KBM-7 (cell line): ENCODE measurements at regions not wholly inside any gene's neighbourhood (a gene's known extent, or its start where the extent isn't known, plus 50 kb on each side); places are given as distances from the start of the nearest gene placed in this dataset.
A peak's percentile ranks its signal among the peaks of the same experiment; 100 is the strongest.

ENCODE experiments used
- DNase-seq: peaks from one replicate; pipeline ENCODE4 v3.0.0-alpha.2; 2015
- in situ Hi-C: fragments of 300-500 bp; cut with MboI; formaldehyde crosslinking; loops from 2 replicates; pipeline ENCODE4 v1.14.3; 2020; ENCODE audit warnings: low sequenced_read_pairs, low pct_unique_long_range_greater_than_20kb, mixed read lengths

GRCh38 chr1:243921111-243921510 is 71.1 kb upstream of the AKT3 start:
- in situ Hi-C loops: no loop called here
- no peak for DNase-seq

- DNase-seq: no peak
These were observed 68.0 kb upstream of the AKT3 start for GRCh38 chr1:243917863-243918565.

GRCh38 chr1:243917177-243917862 is 67.3 kb upstream of the AKT3 start:
- in situ Hi-C loops: no loop called here
- no peak for DNase-seq

More at GRCh38 chr1:243917863-243918565, 68.0 kb upstream of the AKT3 start:
- in situ Hi-C loops: no loop called here

GRCh38 chr1:243916160-243916559 is 66.1 kb upstream of the AKT3 start:
- DNase-seq: no peak

GRCh38 chr1:243912347-243912746 is 62.3 kb upstream of the AKT3 start:
- in situ Hi-C loops: no loop called here
- no peak for DNase-seq

More at GRCh38 chr1:243916160-243916559, 66.1 kb upstream of the AKT3 start:
- in situ Hi-C loops: no loop called here

GRCh38 chr1:243910607-243911006 is 60.6 kb upstream of the AKT3 start:
- in situ Hi-C loops: no loop called here
- DNase-seq: no peak

- peak; percentile 11 for DNase-seq
- in situ Hi-C loops: no loop called here
These were observed 53.9 kb upstream of the AKT3 start for GRCh38 chr1:243903895-243904294.

GRCh38 chr1:243903041-243903440 is 53.0 kb upstream of the AKT3 start:
- DNase-seq: no peak
- in situ Hi-C loops: no loop called here

GRCh38 chr1:243902100-243902499 is 52.1 kb upstream of the AKT3 start:
- no peak for DNase-seq
- in situ Hi-C loops: no loop called here
